Endothelial cell of umbilical vein (primary cell): ENCODE measurements at regions not wholly inside any gene's neighbourhood (a gene's known extent, or its start where the extent isn't known, plus 50 kb on each side); places are given as distances from the start of the nearest gene placed in this dataset.

Experiments
- BruUV-seq: library from RNA; stranded (reverse); fragments of 400-500 nt; replicated peaks from 2 replicates; lab custom pipeline; 2021; lab: Mats Ljungman, UMichigan
- CTCF ChIA-PET: fragments of 300-600, 350-600 bp; sonication (Branson Sonifier 250); formaldehyde crosslinking; loops from one replicate; lab custom pipeline; 2021; ENCODE audit warnings: antibody characterized with exemption, inconsistent platforms; lab: Charles Lee
- POLR2A ChIA-PET: fragments of 300-600, 350-600 bp; sonication (Branson Sonifier 250); formaldehyde crosslinking; loops from one replicate; lab custom pipeline; 2021; ENCODE audit warnings: antibody characterized with exemption, inconsistent platforms; lab: Charles Lee
- DNase-seq: peaks from one replicate; pipeline ENCODE4 v3.0.0-alpha.2; 2011; ENCODE audit warnings: low read depth, low spot score
- FAIRE-seq: peaks from 2 replicates; lab custom pipeline; 2011; peaks lifted over from hg19 to GRCh38; lab: Jason Lieb, UNC
- H2AFZ ChIP-seq: 2 replicates; pipeline ENCODE4 v1.6.0; 2012; ENCODE audit warnings: low read depth, low read length, control low read depth, inconsistent platforms
- H3K27ac ChIP-seq: 2 replicates; pipeline ENCODE4 v1.5.1; 2011; ENCODE audit warnings: low read depth, mild to moderate bottlenecking, control low read depth, low read length, moderate library complexity; ENCODE audit not compliant: insufficient read depth
- H3K27me3 ChIP-seq, 2 experiments: 2 replicates each; pipeline versions ENCODE4 v1.6.0 to v1.6.1; 2011; ENCODE audit warnings: low read length in 2 of 2, mixed read lengths in 1 of 2; ENCODE audit not compliant: control insufficient read depth in 2 of 2, insufficient read depth in 2 of 2
- H3K36me3 ChIP-seq, 2 experiments: 2 replicates in 1 of 2; 3 replicates in 1 of 2; pipeline ENCODE4 v1.5.1; 2011; ENCODE audit warnings: low read length in 2 of 2, mild to moderate bottlenecking in 1 of 2, moderate library complexity in 1 of 2; ENCODE audit not compliant: control insufficient read depth in 2 of 2, insufficient read depth in 2 of 2; ENCODE audit errors: extremely low read depth in 1 of 2
- H3K4me1 ChIP-seq: 3 replicates; pipeline ENCODE4 v1.5.1; 2011; ENCODE audit warnings: mild to moderate bottlenecking, low read length; ENCODE audit not compliant: control insufficient read depth, insufficient read depth; ENCODE audit errors: extremely low read depth
- H3K4me2 ChIP-seq: 2 replicates; pipeline ENCODE4 v1.6.1; 2011; ENCODE audit warnings: low read length, control low read depth, mixed read lengths; ENCODE audit not compliant: insufficient read depth
- H3K4me3 ChIP-seq, 3 experiments: fragments of 200-600 bp in 1 of 3; sonication (generic), shearing (Covaris generic) in 1 of 3; replicated peaks in 1 of 3; 2 replicates each; pipeline ENCODE4 v1.5.1; 2011 to 2016; ENCODE audit warnings: control low read depth in 3 of 3, low read length in 3 of 3, mild to moderate bottlenecking in 2 of 3, inconsistent platforms in 1 of 3, low read depth in 1 of 3, moderate library complexity in 1 of 3; ENCODE audit not compliant: insufficient read depth in 1 of 3
- H3K79me2 ChIP-seq: 2 replicates; pipeline ENCODE4 v1.6.0; 2012; ENCODE audit warnings: low read length, inconsistent platforms; ENCODE audit not compliant: control insufficient read depth, insufficient read depth
- H3K9ac ChIP-seq: replicated peaks from 2 replicates; pipeline ENCODE3; 2011; ENCODE audit warnings: low read length, control low read depth; ENCODE audit not compliant: insufficient read depth; ENCODE audit errors: extremely low read depth
- H3K9me1 ChIP-seq: replicated peaks from 3 replicates; pipeline ENCODE4 v1.6.0; 2011; ENCODE audit warnings: mild to moderate bottlenecking, low read length; ENCODE audit not compliant: control insufficient read depth, insufficient read depth; ENCODE audit errors: extremely low read depth
- H3K9me3 ChIP-seq: replicated peaks from 2 replicates; pipeline ENCODE4 v1.5.1; 2012; ENCODE audit warnings: low read length, inconsistent platforms; ENCODE audit not compliant: control insufficient read depth, insufficient read depth
- H4K20me1 ChIP-seq: replicated peaks from 2 replicates; pipeline ENCODE3; 2011; ENCODE audit warnings: mild to moderate bottlenecking, low read length; ENCODE audit not compliant: control insufficient read depth, insufficient read depth; ENCODE audit errors: extremely low read depth
- EZH2 ChIP-seq: IDR thresholded peaks from 2 replicates; pipeline ENCODE4 v1.6.1; 2012; ENCODE audit warnings: borderline replicate concordance, low read depth, mild to moderate bottlenecking, moderate library complexity, low read length, inconsistent platforms; ENCODE audit not compliant: severe bottlenecking
- FOS ChIP-seq: IDR thresholded peaks from 2 replicates; pipeline ENCODE4 v1.6.1; 2011; ENCODE audit warnings: mild to moderate bottlenecking, low read length, moderate library complexity, borderline replicate concordance; ENCODE audit not compliant: insufficient read depth
- GATA2 ChIP-seq: IDR thresholded peaks from 2 replicates; pipeline ENCODE4 v1.7.0; 2011; ENCODE audit warnings: low read depth, mild to moderate bottlenecking, moderate library complexity, mixed read lengths, low read length; ENCODE audit not compliant: insufficient read length, insufficient read depth
- JUN ChIP-seq: IDR thresholded peaks from 2 replicates; pipeline ENCODE4 v1.6.1; 2011; ENCODE audit warnings: borderline replicate concordance, low read depth; ENCODE audit not compliant: insufficient read length, insufficient read depth
- MYC ChIP-seq: IDR thresholded peaks from one replicate; pipeline ENCODE4 v1.6.1; 2011; ENCODE audit warnings: mild to moderate bottlenecking, low read depth, low read length
- POLR2A ChIP-seq: IDR thresholded peaks from 2 replicates; pipeline ENCODE4 v1.6.1; 2012; ENCODE audit warnings: low read depth, mild to moderate bottlenecking, control low read depth, low read length
- POLR2AphosphoS5 ChIP-seq: IDR thresholded peaks from 2 replicates; pipeline ENCODE4 v1.6.1; 2012; ENCODE audit warnings: low read depth, mild to moderate bottlenecking, control low read depth, low read length, moderate library complexity; ENCODE audit not compliant: insufficient read depth
- dilution Hi-C: fragments of 300-500 bp; cut with MboI; formaldehyde crosslinking; loops from one replicate; pipeline ENCODE4 v1.15.0; 2019; ENCODE audit warnings: low sequenced_read_pairs; ENCODE audit not compliant: extremely low pct_ligation_motif_present
- intact Hi-C: fragments of 100-400 bp; cut with micrococcal nuclease; formaldehyde crosslinking; loops from one replicate; pipeline ENCODE4 v1.10.0; 2022
- TF ChIP-seq, protein P1 (sequence below): IDR thresholded peaks from 2 replicates; pipeline ENCODE4 v1.6.1; 2011; ENCODE audit not compliant: insufficient read depth, insufficient read length
- TF ChIP-seq, protein P2 (sequence below), 2 donors: IDR thresholded peaks; 1 replicate in 1 of 2; 2 replicates in 1 of 2; pipeline ENCODE4 v1.5.1; 2011; ENCODE audit warnings: low read length in 2 of 2, mild to moderate bottlenecking in 2 of 2, moderate library complexity in 2 of 2, control low read depth in 1 of 2, inconsistent platforms in 1 of 2, low read depth in 1 of 2; ENCODE audit not compliant: insufficient read depth in 1 of 2; ENCODE audit errors: extremely low read depth in 1 of 2

DNA sequence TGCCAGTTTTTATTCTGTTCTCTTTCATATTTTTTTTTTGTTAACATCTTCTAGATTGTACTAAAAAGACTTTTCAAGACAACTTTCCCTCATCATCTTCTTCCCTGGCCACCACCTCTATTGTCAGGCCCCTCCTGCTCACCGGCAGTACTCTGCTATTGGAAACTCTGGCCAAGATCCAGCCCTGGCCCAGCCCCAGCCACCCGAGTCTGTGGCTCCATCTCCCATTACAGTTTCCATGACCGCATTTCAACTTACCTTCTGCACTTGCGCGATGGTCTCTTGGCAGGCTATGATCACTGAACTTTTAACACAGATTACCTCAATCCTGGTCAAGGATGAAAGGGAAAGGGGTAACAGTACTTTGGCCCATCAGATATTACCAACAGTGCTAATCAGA lies 137.7 kb upstream of the POM121L12 start:
- Histone ChIP-seq H3K4me3 (no peak overlapping the region), H3K4me1 (no peaks in the 10 kb centered on the region), H3K36me3 (no peaks in the 10 kb centered on the region), H3K9ac (no peak overlapping the region), H3K27me3 (no peaks in the 10 kb centered on the region), H3K9me1 (no peaks in the 10 kb centered on the region), H3K4me2 (no peak overlapping the region), H2AFZ (no peak overlapping the region), H4K20me1 (no peaks in the 10 kb centered on the region), H3K27ac (no peak overlapping the region), H3K9me3 (no peaks in the 10 kb centered on the region), H3K79me2 (no peaks in the 10 kb centered on the region)
- no TSS peak for BruUV-seq
- dilution Hi-C loops, result no loop called here
- ChIA-PET POLR2A (no interaction called here), CTCF (no interaction called here)
- FAIRE-seq, result no peak
- no peak for DNase-seq
- TF ChIP-seq GATA2, result no peak
- no peak for TF ChIP-seq EZH2
- TF ChIP-seq JUN, result no peak
- no peak for TF ChIP-seq POLR2AphosphoS5
- no peak for TF ChIP-seq MYC
- TF ChIP-seq POLR2A, result no peak
- TF ChIP-seq FOS, result no peak
- TF ChIP-seq, protein P1, sequence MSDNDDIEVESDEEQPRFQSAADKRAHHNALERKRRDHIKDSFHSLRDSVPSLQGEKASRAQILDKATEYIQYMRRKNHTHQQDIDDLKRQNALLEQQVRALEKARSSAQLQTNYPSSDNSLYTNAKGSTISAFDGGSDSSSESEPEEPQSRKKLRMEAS, result no peak
- intact Hi-C loops, result no loop called here

DNA sequence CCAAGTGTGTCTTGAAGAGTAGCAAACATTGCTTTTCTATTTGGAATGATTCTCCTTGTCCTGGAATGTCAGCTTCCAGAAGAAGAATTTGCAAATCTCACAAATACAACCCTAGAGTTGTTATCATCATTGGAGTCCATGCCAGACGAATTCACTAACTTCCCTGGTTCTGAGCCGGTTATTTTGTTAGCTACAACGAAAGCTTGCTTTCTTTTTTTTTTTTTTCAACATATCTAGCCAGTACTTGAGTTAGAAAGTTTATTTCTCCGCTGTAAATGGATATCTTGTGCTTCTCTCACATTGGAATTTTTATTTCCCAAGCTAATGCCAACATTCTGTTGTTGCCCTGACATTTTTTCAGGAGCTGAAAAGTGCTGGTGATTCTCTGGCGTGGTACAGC lies 138.1 kb upstream of the POM121L12 start:
- Histone ChIP-seq H3K4me1 (no peaks in the 10 kb centered on the region), H3K9me3 (no peaks in the 10 kb centered on the region)
- CTCF ChIA-PET, result no interaction called here

More for the DNA sequence above, 138.1 kb upstream of the POM121L12 start:
- Histone ChIP-seq H4K20me1 (no peaks in the 10 kb centered on the region), H3K27me3 (no peaks in the 10 kb centered on the region), H3K9ac (no peak overlapping the region), H2AFZ (no peak overlapping the region), H3K27ac (no peak overlapping the region), H3K4me2 (no peak overlapping the region), H3K9me1 (no peaks in the 10 kb centered on the region), H3K4me3 (no peak overlapping the region), H3K79me2 (no peaks in the 10 kb centered on the region), H3K36me3 (no peaks in the 10 kb centered on the region)
- POLR2A ChIA-PET, result no interaction called here
- TF ChIP-seq POLR2A (no peak), POLR2AphosphoS5 (no peak), FOS (no peak), EZH2 (no peak), JUN (no peak), GATA2 (no peak), MYC (no peak)
- TF ChIP-seq, protein P1, result no peak
- TF ChIP-seq, protein P2, sequence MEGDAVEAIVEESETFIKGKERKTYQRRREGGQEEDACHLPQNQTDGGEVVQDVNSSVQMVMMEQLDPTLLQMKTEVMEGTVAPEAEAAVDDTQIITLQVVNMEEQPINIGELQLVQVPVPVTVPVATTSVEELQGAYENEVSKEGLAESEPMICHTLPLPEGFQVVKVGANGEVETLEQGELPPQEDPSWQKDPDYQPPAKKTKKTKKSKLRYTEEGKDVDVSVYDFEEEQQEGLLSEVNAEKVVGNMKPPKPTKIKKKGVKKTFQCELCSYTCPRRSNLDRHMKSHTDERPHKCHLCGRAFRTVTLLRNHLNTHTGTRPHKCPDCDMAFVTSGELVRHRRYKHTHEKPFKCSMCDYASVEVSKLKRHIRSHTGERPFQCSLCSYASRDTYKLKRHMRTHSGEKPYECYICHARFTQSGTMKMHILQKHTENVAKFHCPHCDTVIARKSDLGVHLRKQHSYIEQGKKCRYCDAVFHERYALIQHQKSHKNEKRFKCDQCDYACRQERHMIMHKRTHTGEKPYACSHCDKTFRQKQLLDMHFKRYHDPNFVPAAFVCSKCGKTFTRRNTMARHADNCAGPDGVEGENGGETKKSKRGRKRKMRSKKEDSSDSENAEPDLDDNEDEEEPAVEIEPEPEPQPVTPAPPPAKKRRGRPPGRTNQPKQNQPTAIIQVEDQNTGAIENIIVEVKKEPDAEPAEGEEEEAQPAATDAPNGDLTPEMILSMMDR (IDR thresholded peaks at IDR 0.05; ENCODE audit: extremely low read depth in 1 of 2, insufficient read depth in 1 of 2, low read depth in 1 of 2, low read length in 2 of 2), result no peak
- no TSS peak for BruUV-seq
- intact Hi-C loops, result no loop called here
- FAIRE-seq, result no peak
- DNase-seq, result no peak
- dilution Hi-C loops, result no loop called here
